ENCODE measurements at regions not wholly inside any gene's neighbourhood (a gene's known extent, or its start where the extent isn't known, plus 50 kb on each side); places are given as distances from the start of the nearest gene placed in this dataset.
"Not testable (repeated sequence)": the region's sequence is repeated elsewhere in the genome, so short reads cannot be mapped to it uniquely, and the experiment has no call there.

DNA sequence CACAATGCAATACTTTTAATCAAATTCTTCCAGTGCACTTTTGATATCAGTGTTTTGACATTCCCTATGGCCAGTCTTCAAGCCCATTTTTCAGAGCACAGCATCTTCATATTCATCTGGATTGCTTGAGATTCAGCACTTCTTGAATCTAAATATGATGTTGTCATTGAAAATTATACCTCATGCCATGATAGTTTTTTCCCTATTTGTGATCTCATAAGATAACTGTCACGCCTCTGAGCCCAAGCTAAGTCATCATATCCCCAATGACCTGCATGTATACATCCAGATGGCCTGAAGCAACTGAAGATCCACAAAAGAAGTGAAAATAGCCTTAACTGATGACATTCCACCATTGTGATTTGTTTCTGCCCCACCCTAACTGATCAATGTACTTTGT is 117.6 kb upstream of the F3 start:
- TF ChIP-seq, protein P1, sequence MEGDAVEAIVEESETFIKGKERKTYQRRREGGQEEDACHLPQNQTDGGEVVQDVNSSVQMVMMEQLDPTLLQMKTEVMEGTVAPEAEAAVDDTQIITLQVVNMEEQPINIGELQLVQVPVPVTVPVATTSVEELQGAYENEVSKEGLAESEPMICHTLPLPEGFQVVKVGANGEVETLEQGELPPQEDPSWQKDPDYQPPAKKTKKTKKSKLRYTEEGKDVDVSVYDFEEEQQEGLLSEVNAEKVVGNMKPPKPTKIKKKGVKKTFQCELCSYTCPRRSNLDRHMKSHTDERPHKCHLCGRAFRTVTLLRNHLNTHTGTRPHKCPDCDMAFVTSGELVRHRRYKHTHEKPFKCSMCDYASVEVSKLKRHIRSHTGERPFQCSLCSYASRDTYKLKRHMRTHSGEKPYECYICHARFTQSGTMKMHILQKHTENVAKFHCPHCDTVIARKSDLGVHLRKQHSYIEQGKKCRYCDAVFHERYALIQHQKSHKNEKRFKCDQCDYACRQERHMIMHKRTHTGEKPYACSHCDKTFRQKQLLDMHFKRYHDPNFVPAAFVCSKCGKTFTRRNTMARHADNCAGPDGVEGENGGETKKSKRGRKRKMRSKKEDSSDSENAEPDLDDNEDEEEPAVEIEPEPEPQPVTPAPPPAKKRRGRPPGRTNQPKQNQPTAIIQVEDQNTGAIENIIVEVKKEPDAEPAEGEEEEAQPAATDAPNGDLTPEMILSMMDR (IDR thresholded peaks at IDR 0.05; ENCODE audit: low read depth, low read length), result not testable (repeated sequence)
- not testable (repeated sequence) for TF ChIP-seq POLR2A (IDR thresholded peaks at IDR 0.05; ENCODE audit: extremely low read depth, insufficient read length); MYC (IDR thresholded peaks at IDR 0.05; ENCODE audit: low read depth, low read length)
- TF ChIP-seq, protein P2, sequence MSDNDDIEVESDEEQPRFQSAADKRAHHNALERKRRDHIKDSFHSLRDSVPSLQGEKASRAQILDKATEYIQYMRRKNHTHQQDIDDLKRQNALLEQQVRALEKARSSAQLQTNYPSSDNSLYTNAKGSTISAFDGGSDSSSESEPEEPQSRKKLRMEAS (IDR thresholded peaks at IDR 0.05; ENCODE audit: low read depth, low read length), result not testable (repeated sequence)

Data from NB4 (cell line).